ENCODE measurements at regions not wholly inside any gene's neighbourhood (a gene's known extent, or its start where the extent isn't known, plus 50 kb on each side); places are given as distances from the start of the nearest gene placed in this dataset.

DNA sequence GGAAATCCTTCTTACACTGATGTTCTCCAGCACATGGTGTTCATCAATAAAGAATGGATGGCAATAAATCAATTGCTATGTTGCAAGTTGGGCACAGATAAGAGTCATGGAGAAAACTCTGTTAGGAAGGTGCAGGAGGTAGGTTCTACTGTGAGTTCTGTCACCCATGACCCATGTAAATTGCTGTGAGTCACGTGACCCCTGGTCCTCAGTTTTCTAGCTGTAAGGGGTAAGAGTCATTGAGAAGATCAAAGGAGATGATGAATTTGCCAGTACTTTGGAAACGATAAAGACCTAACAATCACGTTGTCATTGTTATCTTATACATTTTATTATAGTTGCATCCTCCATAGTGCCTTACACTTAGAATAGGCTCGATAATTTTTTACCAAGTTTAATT lies 235.2 kb upstream of the ARID2 start:
- TF ChIP-seq, protein P1, sequence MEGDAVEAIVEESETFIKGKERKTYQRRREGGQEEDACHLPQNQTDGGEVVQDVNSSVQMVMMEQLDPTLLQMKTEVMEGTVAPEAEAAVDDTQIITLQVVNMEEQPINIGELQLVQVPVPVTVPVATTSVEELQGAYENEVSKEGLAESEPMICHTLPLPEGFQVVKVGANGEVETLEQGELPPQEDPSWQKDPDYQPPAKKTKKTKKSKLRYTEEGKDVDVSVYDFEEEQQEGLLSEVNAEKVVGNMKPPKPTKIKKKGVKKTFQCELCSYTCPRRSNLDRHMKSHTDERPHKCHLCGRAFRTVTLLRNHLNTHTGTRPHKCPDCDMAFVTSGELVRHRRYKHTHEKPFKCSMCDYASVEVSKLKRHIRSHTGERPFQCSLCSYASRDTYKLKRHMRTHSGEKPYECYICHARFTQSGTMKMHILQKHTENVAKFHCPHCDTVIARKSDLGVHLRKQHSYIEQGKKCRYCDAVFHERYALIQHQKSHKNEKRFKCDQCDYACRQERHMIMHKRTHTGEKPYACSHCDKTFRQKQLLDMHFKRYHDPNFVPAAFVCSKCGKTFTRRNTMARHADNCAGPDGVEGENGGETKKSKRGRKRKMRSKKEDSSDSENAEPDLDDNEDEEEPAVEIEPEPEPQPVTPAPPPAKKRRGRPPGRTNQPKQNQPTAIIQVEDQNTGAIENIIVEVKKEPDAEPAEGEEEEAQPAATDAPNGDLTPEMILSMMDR (IDR thresholded peaks at IDR 0.05; ENCODE audit: insufficient read depth, low read length) = no peak
- no peak for TF ChIP-seq POLR2AphosphoS5 (IDR thresholded peaks at IDR 0.05; ENCODE audit: low read depth)
- TF ChIP-seq, protein P2, sequence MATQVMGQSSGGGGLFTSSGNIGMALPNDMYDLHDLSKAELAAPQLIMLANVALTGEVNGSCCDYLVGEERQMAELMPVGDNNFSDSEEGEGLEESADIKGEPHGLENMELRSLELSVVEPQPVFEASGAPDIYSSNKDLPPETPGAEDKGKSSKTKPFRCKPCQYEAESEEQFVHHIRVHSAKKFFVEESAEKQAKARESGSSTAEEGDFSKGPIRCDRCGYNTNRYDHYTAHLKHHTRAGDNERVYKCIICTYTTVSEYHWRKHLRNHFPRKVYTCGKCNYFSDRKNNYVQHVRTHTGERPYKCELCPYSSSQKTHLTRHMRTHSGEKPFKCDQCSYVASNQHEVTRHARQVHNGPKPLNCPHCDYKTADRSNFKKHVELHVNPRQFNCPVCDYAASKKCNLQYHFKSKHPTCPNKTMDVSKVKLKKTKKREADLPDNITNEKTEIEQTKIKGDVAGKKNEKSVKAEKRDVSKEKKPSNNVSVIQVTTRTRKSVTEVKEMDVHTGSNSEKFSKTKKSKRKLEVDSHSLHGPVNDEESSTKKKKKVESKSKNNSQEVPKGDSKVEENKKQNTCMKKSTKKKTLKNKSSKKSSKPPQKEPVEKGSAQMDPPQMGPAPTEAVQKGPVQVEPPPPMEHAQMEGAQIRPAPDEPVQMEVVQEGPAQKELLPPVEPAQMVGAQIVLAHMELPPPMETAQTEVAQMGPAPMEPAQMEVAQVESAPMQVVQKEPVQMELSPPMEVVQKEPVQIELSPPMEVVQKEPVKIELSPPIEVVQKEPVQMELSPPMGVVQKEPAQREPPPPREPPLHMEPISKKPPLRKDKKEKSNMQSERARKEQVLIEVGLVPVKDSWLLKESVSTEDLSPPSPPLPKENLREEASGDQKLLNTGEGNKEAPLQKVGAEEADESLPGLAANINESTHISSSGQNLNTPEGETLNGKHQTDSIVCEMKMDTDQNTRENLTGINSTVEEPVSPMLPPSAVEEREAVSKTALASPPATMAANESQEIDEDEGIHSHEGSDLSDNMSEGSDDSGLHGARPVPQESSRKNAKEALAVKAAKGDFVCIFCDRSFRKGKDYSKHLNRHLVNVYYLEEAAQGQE (IDR thresholded peaks at IDR 0.05; ENCODE audit: insufficient replicate concordance, low read depth) = no peak

Measured in HL-60 (cell line).